Endothelial cell of umbilical vein (primary cell): ENCODE measurements at regions not wholly inside any gene's neighbourhood (a gene's known extent, or its start where the extent isn't known, plus 50 kb on each side); places are given as distances from the start of the nearest gene placed in this dataset.

Source experiments
- BruUV-seq: library from RNA; stranded (reverse); fragments of 400-500 nt; replicated peaks from 2 replicates; lab custom pipeline; 2021; lab: Mats Ljungman, UMichigan
- CTCF ChIA-PET: fragments of 300-600, 350-600 bp; sonication (Branson Sonifier 250); formaldehyde crosslinking; loops from one replicate; lab custom pipeline; 2021; ENCODE audit warnings: antibody characterized with exemption, inconsistent platforms; lab: Charles Lee
- POLR2A ChIA-PET: fragments of 300-600, 350-600 bp; sonication (Branson Sonifier 250); formaldehyde crosslinking; loops from one replicate; lab custom pipeline; 2021; ENCODE audit warnings: antibody characterized with exemption, inconsistent platforms; lab: Charles Lee
- DNase-seq: peaks from one replicate; pipeline ENCODE4 v3.0.0-alpha.2; 2011; ENCODE audit warnings: low read depth, low spot score
- FAIRE-seq: peaks from 2 replicates; lab custom pipeline; 2011; peaks lifted over from hg19 to GRCh38; lab: Jason Lieb, UNC
- H2AFZ ChIP-seq: 2 replicates; pipeline ENCODE4 v1.6.0; 2012; ENCODE audit warnings: low read depth, low read length, control low read depth, inconsistent platforms
- H3K27ac ChIP-seq: 2 replicates; pipeline ENCODE4 v1.5.1; 2011; ENCODE audit warnings: low read depth, mild to moderate bottlenecking, control low read depth, low read length, moderate library complexity; ENCODE audit not compliant: insufficient read depth
- H3K27me3 ChIP-seq, 2 experiments: 2 replicates each; pipeline versions ENCODE4 v1.6.0 to v1.6.1; 2011; ENCODE audit warnings: low read length in 2 of 2, mixed read lengths in 1 of 2; ENCODE audit not compliant: control insufficient read depth in 2 of 2, insufficient read depth in 2 of 2
- H3K36me3 ChIP-seq, 2 experiments: 2 replicates in 1 of 2; 3 replicates in 1 of 2; pipeline ENCODE4 v1.5.1; 2011; ENCODE audit warnings: low read length in 2 of 2, mild to moderate bottlenecking in 1 of 2, moderate library complexity in 1 of 2; ENCODE audit not compliant: control insufficient read depth in 2 of 2, insufficient read depth in 2 of 2; ENCODE audit errors: extremely low read depth in 1 of 2
- H3K4me1 ChIP-seq: 3 replicates; pipeline ENCODE4 v1.5.1; 2011; ENCODE audit warnings: mild to moderate bottlenecking, low read length; ENCODE audit not compliant: control insufficient read depth, insufficient read depth; ENCODE audit errors: extremely low read depth
- H3K4me2 ChIP-seq: 2 replicates; pipeline ENCODE4 v1.6.1; 2011; ENCODE audit warnings: low read length, control low read depth, mixed read lengths; ENCODE audit not compliant: insufficient read depth
- H3K4me3 ChIP-seq, 3 experiments: fragments of 200-600 bp in 1 of 3; sonication (generic), shearing (Covaris generic) in 1 of 3; replicated peaks in 1 of 3; 2 replicates each; pipeline ENCODE4 v1.5.1; 2011 to 2016; ENCODE audit warnings: control low read depth in 3 of 3, low read length in 3 of 3, mild to moderate bottlenecking in 2 of 3, inconsistent platforms in 1 of 3, low read depth in 1 of 3, moderate library complexity in 1 of 3; ENCODE audit not compliant: insufficient read depth in 1 of 3
- H3K79me2 ChIP-seq: 2 replicates; pipeline ENCODE4 v1.6.0; 2012; ENCODE audit warnings: low read length, inconsistent platforms; ENCODE audit not compliant: control insufficient read depth, insufficient read depth
- H3K9ac ChIP-seq: replicated peaks from 2 replicates; pipeline ENCODE3; 2011; ENCODE audit warnings: low read length, control low read depth; ENCODE audit not compliant: insufficient read depth; ENCODE audit errors: extremely low read depth
- H3K9me1 ChIP-seq: replicated peaks from 3 replicates; pipeline ENCODE4 v1.6.0; 2011; ENCODE audit warnings: mild to moderate bottlenecking, low read length; ENCODE audit not compliant: control insufficient read depth, insufficient read depth; ENCODE audit errors: extremely low read depth
- H3K9me3 ChIP-seq: replicated peaks from 2 replicates; pipeline ENCODE4 v1.5.1; 2012; ENCODE audit warnings: low read length, inconsistent platforms; ENCODE audit not compliant: control insufficient read depth, insufficient read depth
- H4K20me1 ChIP-seq: replicated peaks from 2 replicates; pipeline ENCODE3; 2011; ENCODE audit warnings: mild to moderate bottlenecking, low read length; ENCODE audit not compliant: control insufficient read depth, insufficient read depth; ENCODE audit errors: extremely low read depth
- EZH2 ChIP-seq: IDR thresholded peaks from 2 replicates; pipeline ENCODE4 v1.6.1; 2012; ENCODE audit warnings: borderline replicate concordance, low read depth, mild to moderate bottlenecking, moderate library complexity, low read length, inconsistent platforms; ENCODE audit not compliant: severe bottlenecking
- FOS ChIP-seq: IDR thresholded peaks from 2 replicates; pipeline ENCODE4 v1.6.1; 2011; ENCODE audit warnings: mild to moderate bottlenecking, low read length, moderate library complexity, borderline replicate concordance; ENCODE audit not compliant: insufficient read depth
- GATA2 ChIP-seq: IDR thresholded peaks from 2 replicates; pipeline ENCODE4 v1.7.0; 2011; ENCODE audit warnings: low read depth, mild to moderate bottlenecking, moderate library complexity, mixed read lengths, low read length; ENCODE audit not compliant: insufficient read length, insufficient read depth
- JUN ChIP-seq: IDR thresholded peaks from 2 replicates; pipeline ENCODE4 v1.6.1; 2011; ENCODE audit warnings: borderline replicate concordance, low read depth; ENCODE audit not compliant: insufficient read length, insufficient read depth
- MYC ChIP-seq: IDR thresholded peaks from one replicate; pipeline ENCODE4 v1.6.1; 2011; ENCODE audit warnings: mild to moderate bottlenecking, low read depth, low read length
- POLR2A ChIP-seq: IDR thresholded peaks from 2 replicates; pipeline ENCODE4 v1.6.1; 2012; ENCODE audit warnings: low read depth, mild to moderate bottlenecking, control low read depth, low read length
- POLR2AphosphoS5 ChIP-seq: IDR thresholded peaks from 2 replicates; pipeline ENCODE4 v1.6.1; 2012; ENCODE audit warnings: low read depth, mild to moderate bottlenecking, control low read depth, low read length, moderate library complexity; ENCODE audit not compliant: insufficient read depth
- dilution Hi-C: fragments of 300-500 bp; cut with MboI; formaldehyde crosslinking; loops from one replicate; pipeline ENCODE4 v1.15.0; 2019; ENCODE audit warnings: low sequenced_read_pairs; ENCODE audit not compliant: extremely low pct_ligation_motif_present
- intact Hi-C: fragments of 100-400 bp; cut with micrococcal nuclease; formaldehyde crosslinking; loops from one replicate; pipeline ENCODE4 v1.10.0; 2022
- TF ChIP-seq, protein P1 (sequence below): IDR thresholded peaks from 2 replicates; pipeline ENCODE4 v1.6.1; 2011; ENCODE audit not compliant: insufficient read depth, insufficient read length
- TF ChIP-seq, protein P2 (sequence below), 2 donors: IDR thresholded peaks; 1 replicate in 1 of 2; 2 replicates in 1 of 2; pipeline ENCODE4 v1.5.1; 2011; ENCODE audit warnings: low read length in 2 of 2, mild to moderate bottlenecking in 2 of 2, moderate library complexity in 2 of 2, control low read depth in 1 of 2, inconsistent platforms in 1 of 2, low read depth in 1 of 2; ENCODE audit not compliant: insufficient read depth in 1 of 2; ENCODE audit errors: extremely low read depth in 1 of 2

DNA sequence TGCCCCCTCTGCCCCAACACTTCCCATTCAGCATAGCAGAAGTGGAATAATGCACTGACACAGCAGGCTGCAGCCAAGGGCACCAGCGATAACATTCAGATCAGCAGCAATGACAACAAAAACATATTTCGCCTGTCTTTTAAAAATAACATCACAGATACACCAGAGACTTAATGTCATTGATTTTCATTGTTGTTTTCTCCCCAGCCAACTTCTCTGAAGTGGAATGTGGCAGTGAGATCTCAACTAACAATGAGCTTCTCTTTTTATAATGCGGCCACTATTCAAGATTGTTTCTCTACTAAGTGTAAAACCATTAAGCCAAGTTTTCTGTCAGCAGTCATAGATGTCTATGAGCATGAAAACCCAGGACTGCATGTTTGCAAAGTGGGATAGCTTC, 158.2 kb upstream of the TMEM229A start:
- no peak for FAIRE-seq
- no peak overlapping the region for H3K4me2 ChIP-seq
- dilution Hi-C loops, result no loop called here

More for the DNA sequence above, 158.2 kb upstream of the TMEM229A start:
- Histone ChIP-seq H3K27me3 (no peaks in the 10 kb centered on the region), H3K4me3 (no peak overlapping the region), H3K79me2 (no peaks in the 10 kb centered on the region), H3K9me3 (no peaks in the 10 kb centered on the region), H2AFZ (no peak overlapping the region), H3K36me3 (no peaks in the 10 kb centered on the region), H3K4me1 (no peaks in the 10 kb centered on the region), H3K27ac (no peak overlapping the region), H4K20me1 (no peaks in the 10 kb centered on the region), H3K9me1 (no peaks in the 10 kb centered on the region), H3K9ac (no peak overlapping the region)
- ChIA-PET POLR2A (no interaction called here), CTCF (interaction anchor here (1.2 kb wide), 1 partner anchor 13 kb away, joined by 3 read pairs; no protein-coding TSS in a partner anchor)
- intact Hi-C loops, result no loop called here
- TF ChIP-seq, protein P1, sequence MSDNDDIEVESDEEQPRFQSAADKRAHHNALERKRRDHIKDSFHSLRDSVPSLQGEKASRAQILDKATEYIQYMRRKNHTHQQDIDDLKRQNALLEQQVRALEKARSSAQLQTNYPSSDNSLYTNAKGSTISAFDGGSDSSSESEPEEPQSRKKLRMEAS, result no peak
- TF ChIP-seq, protein P2, sequence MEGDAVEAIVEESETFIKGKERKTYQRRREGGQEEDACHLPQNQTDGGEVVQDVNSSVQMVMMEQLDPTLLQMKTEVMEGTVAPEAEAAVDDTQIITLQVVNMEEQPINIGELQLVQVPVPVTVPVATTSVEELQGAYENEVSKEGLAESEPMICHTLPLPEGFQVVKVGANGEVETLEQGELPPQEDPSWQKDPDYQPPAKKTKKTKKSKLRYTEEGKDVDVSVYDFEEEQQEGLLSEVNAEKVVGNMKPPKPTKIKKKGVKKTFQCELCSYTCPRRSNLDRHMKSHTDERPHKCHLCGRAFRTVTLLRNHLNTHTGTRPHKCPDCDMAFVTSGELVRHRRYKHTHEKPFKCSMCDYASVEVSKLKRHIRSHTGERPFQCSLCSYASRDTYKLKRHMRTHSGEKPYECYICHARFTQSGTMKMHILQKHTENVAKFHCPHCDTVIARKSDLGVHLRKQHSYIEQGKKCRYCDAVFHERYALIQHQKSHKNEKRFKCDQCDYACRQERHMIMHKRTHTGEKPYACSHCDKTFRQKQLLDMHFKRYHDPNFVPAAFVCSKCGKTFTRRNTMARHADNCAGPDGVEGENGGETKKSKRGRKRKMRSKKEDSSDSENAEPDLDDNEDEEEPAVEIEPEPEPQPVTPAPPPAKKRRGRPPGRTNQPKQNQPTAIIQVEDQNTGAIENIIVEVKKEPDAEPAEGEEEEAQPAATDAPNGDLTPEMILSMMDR (IDR thresholded peaks at IDR 0.05; ENCODE audit: extremely low read depth in 1 of 2, insufficient read depth in 1 of 2, low read depth in 1 of 2, low read length in 2 of 2), result no peak
- TF ChIP-seq MYC, result no peak
- no peak for TF ChIP-seq EZH2
- TF ChIP-seq JUN, result no peak
- TF ChIP-seq FOS, result no peak
- TF ChIP-seq POLR2A, result no peak
- no peak for TF ChIP-seq POLR2AphosphoS5
- TF ChIP-seq GATA2, result no peak
- BruUV-seq, result no TSS peak
- DNase-seq, result no peak
